Limb (tissue), 2 donors: ENCODE measurements at regions not wholly inside any gene's neighbourhood (a gene's known extent, or its start where the extent isn't known, plus 50 kb on each side); places are given as distances from the start of the nearest gene placed in this dataset.

Experiments used
- DNase-seq, 2 donors: peaks; one replicate each; pipeline ENCODE4 v3.0.0-alpha.2; 2016; ENCODE audit errors: extremely low spot score in 2 of 2

GRCh38 chr20:17858450-17859001 lies 110.1 kb downstream of the SNX5 start:
- DNase-seq: no peak

- DNase-seq: no peak
These were observed 110.8 kb downstream of the SNX5 start for GRCh38 chr20:17857639-17858449.

- no peak for DNase-seq
These were observed 111.6 kb downstream of the SNX5 start for GRCh38 chr20:17856837-17857605.

- no peak for DNase-seq
These were observed 112.5 kb downstream of the SNX5 start for GRCh38 chr20:17856024-17856564.

- peak in 1 of 2 donors; percentile 76 for DNase-seq
These were observed 114.2 kb downstream of the SNX5 start for GRCh38 chr20:17854307-17854903.

GRCh38 chr20:17852323-17852722 lies 116.3 kb downstream of the SNX5 start:
- DNase-seq: no peak

GRCh38 chr20:17850684-17851026 lies 117.9 kb downstream of the SNX5 start:
- DNase-seq: no peak

GRCh38 chr20:17849901-17850683 lies 118.5 kb downstream of the SNX5 start:
- DNase-seq: no peak

GRCh38 chr20:17849138-17849900 lies 119.3 kb downstream of the SNX5 start:
- DNase-seq: no peak

GRCh38 chr20:17848249-17849048 lies 120.1 kb downstream of the SNX5 start:
- no peak for DNase-seq

GRCh38 chr20:17845701-17846475 lies 122.7 kb downstream of the SNX5 start:
- DNase-seq: no peak

- DNase-seq: no peak
These were observed 123.9 kb downstream of the SNX5 start for GRCh38 chr20:17844549-17845298.

GRCh38 chr20:17844133-17844429 lies 124.5 kb downstream of the SNX5 start:
- no peak for DNase-seq

- peak in 1 of 2 donors; percentile 69 for DNase-seq
These were observed 125.1 kb downstream of the SNX5 start for GRCh38 chr20:17843246-17844132.

- DNase-seq: peak; percentile 66 to 67
These were observed 126.8 kb downstream of the SNX5 start for GRCh38 chr20:17841751-17842215.

- DNase-seq: no peak
These were observed 128.2 kb downstream of the SNX5 start for GRCh38 chr20:17840423-17840822.

- no peak for DNase-seq
These were observed 129.7 kb downstream of the SNX5 start for GRCh38 chr20:17838921-17839320.
